ENCODE measurements at regions not wholly inside any gene's neighbourhood (a gene's known extent, or its start where the extent isn't known, plus 50 kb on each side); places are given as distances from the start of the nearest gene placed in this dataset.
"Not testable (repeated sequence)": the region's sequence is repeated elsewhere in the genome, so short reads cannot be mapped to it uniquely, and the experiment has no call there.

- ATAC-seq; H3K36me3 Mint-ChIP-seq (ENCODE audit: low read depth); H3K27me3 Mint-ChIP-seq; H3K27ac Mint-ChIP-seq; DNase-seq; H3K4me3 Mint-ChIP-seq; H3K9me3 Mint-ChIP-seq: not testable (repeated sequence)
- peaks cover 44% of the 10 kb centered on the region for H3K4me1 Mint-ChIP-seq
Measured at GRCh38 chr14:49965068-49965651, 72.3 kb downstream of the ARF6 start.

GRCh38 chr14:49966304-49966809, 73.5 kb downstream of the ARF6 start:
- H3K36me3 Mint-ChIP-seq (ENCODE audit: low read depth): no peaks in the 10 kb centered on the region
- H3K27me3 Mint-ChIP-seq: no peaks in the 10 kb centered on the region
- ATAC-seq (no peak), DNase-seq (no peak)
- H3K9me3 Mint-ChIP-seq: no peaks in the 10 kb centered on the region
- no peak overlapping the region for H3K4me3 Mint-ChIP-seq
- H3K4me1 Mint-ChIP-seq: peaks cover 45% of the 10 kb centered on the region
- H3K27ac Mint-ChIP-seq: no peak overlapping the region

GRCh38 chr14:49966971-49967630, 74.2 kb downstream of the ARF6 start:
- ATAC-seq (no peak), DNase-seq (no peak)
- Mint-ChIP-seq H3K27me3 (no peaks in the 10 kb centered on the region), H3K36me3 (ENCODE audit: low read depth) (no peaks in the 10 kb centered on the region), H3K27ac (no peak overlapping the region), H3K4me1 (peaks cover 45% of the 10 kb centered on the region), H3K9me3 (no peaks in the 10 kb centered on the region), H3K4me3 (no peak overlapping the region)

- no peak overlapping the region for H3K4me3 Mint-ChIP-seq
- H3K27me3 Mint-ChIP-seq: no peaks in the 10 kb centered on the region
- peaks cover 53% of the 10 kb centered on the region for H3K4me1 Mint-ChIP-seq
- no peaks in the 10 kb centered on the region for H3K9me3 Mint-ChIP-seq
- H3K36me3 Mint-ChIP-seq (ENCODE audit: low read depth): no peaks in the 10 kb centered on the region
- H3K27ac Mint-ChIP-seq: peak overlapping the region; percentile 93
- no peak for ATAC-seq
- no peak for DNase-seq
Measured at GRCh38 chr14:49969961-49970360, 77.1 kb downstream of the ARF6 start.

- ATAC-seq (peak; percentile 2), DNase-seq (no peak)
- no peaks in the 10 kb centered on the region for H3K27me3 Mint-ChIP-seq
Measured at GRCh38 chr14:49970474-49971147, 77.7 kb downstream of the ARF6 start.

GRCh38 chr14:49971156-49972130, 78.6 kb downstream of the ARF6 start:
- no peaks in the 10 kb centered on the region for H3K36me3 Mint-ChIP-seq (ENCODE audit: low read depth)
- DNase-seq (peak; percentile 59), ATAC-seq (peak; percentile 82)
- peaks cover 66% of the 10 kb centered on the region for H3K4me1 Mint-ChIP-seq
- peak overlapping the region; percentile 93 for H3K27ac Mint-ChIP-seq
- H3K9me3 Mint-ChIP-seq: no peaks in the 10 kb centered on the region
- no peaks in the 10 kb centered on the region for H3K27me3 Mint-ChIP-seq
- peak overlapping the region; percentile 82 for H3K4me3 Mint-ChIP-seq

More at GRCh38 chr14:49970474-49971147, 77.7 kb downstream of the ARF6 start:
- Mint-ChIP-seq H3K27ac (peak overlapping the region; percentile 93), H3K9me3 (no peaks in the 10 kb centered on the region), H3K4me3 (peak overlapping the region; percentile 82), H3K4me1 (peaks cover 60% of the 10 kb centered on the region), H3K36me3 (ENCODE audit: low read depth) (no peaks in the 10 kb centered on the region)

GRCh38 chr14:49972131-49972671, 79.3 kb downstream of the ARF6 start:
- ATAC-seq (no peak), DNase-seq (no peak)
- Mint-ChIP-seq H3K36me3 (ENCODE audit: low read depth) (no peaks in the 10 kb centered on the region), H3K9me3 (no peaks in the 10 kb centered on the region), H3K27me3 (no peaks in the 10 kb centered on the region), H3K4me3 (peak overlapping the region; percentile 82), H3K4me1 (peaks cover 73% of the 10 kb centered on the region), H3K27ac (peak overlapping the region; percentile 93)

- H3K36me3 Mint-ChIP-seq (ENCODE audit: low read depth): no peaks in the 10 kb centered on the region
- ATAC-seq: peak; percentile 38
- peak overlapping the region; percentile 82 for H3K4me3 Mint-ChIP-seq
- peaks cover 78% of the 10 kb centered on the region for H3K4me1 Mint-ChIP-seq
- peak overlapping the region; percentile 93 for H3K27ac Mint-ChIP-seq
- H3K27me3 Mint-ChIP-seq: no peaks in the 10 kb centered on the region
- DNase-seq: peak; percentile 40
- no peaks in the 10 kb centered on the region for H3K9me3 Mint-ChIP-seq
Measured at GRCh38 chr14:49972823-49973222, 79.9 kb downstream of the ARF6 start.

- Mint-ChIP-seq H3K27me3 (no peaks in the 10 kb centered on the region), H3K36me3 (ENCODE audit: low read depth) (no peaks in the 10 kb centered on the region), H3K4me1 (peaks cover 94% of the 10 kb centered on the region), H3K9me3 (no peaks in the 10 kb centered on the region), H3K27ac (peak overlapping the region; percentile 63), H3K4me3 (no peak overlapping the region)
- no peak for DNase-seq
- ATAC-seq: no peak
Measured at GRCh38 chr14:49975276-49975675, 82.4 kb downstream of the ARF6 start.

GRCh38 chr14:49975799-49976198, 82.9 kb downstream of the ARF6 start:
- Mint-ChIP-seq H3K4me1 (peaks cover 94% of the 10 kb centered on the region), H3K27me3 (no peaks in the 10 kb centered on the region), H3K27ac (no peak overlapping the region), H3K9me3 (no peaks in the 10 kb centered on the region), H3K4me3 (no peak overlapping the region), H3K36me3 (ENCODE audit: low read depth) (no peaks in the 10 kb centered on the region)
- ATAC-seq (no peak), DNase-seq (no peak)

- H3K4me1 Mint-ChIP-seq: peaks cover 90% of the 10 kb centered on the region
- ATAC-seq (peak; percentile 87), DNase-seq (peak; percentile 41)
- no peaks in the 10 kb centered on the region for H3K27me3 Mint-ChIP-seq
- H3K9me3 Mint-ChIP-seq: no peaks in the 10 kb centered on the region
- peak overlapping the region; percentile 86 for H3K27ac Mint-ChIP-seq
- peak overlapping the region; percentile 22 for H3K4me3 Mint-ChIP-seq
- no peaks in the 10 kb centered on the region for H3K36me3 Mint-ChIP-seq (ENCODE audit: low read depth)
Measured at GRCh38 chr14:49977126-49977841, 84.4 kb downstream of the ARF6 start.

GRCh38 chr14:49980027-49980426, 87.1 kb downstream of the ARF6 start:
- no peaks in the 10 kb centered on the region for H3K36me3 Mint-ChIP-seq (ENCODE audit: low read depth)
- H3K27ac Mint-ChIP-seq: no peak overlapping the region
- no peak overlapping the region for H3K4me3 Mint-ChIP-seq
- H3K27me3 Mint-ChIP-seq: no peaks in the 10 kb centered on the region
- DNase-seq (no peak), ATAC-seq (no peak)
- no peaks in the 10 kb centered on the region for H3K9me3 Mint-ChIP-seq
- H3K4me1 Mint-ChIP-seq: peaks cover 87% of the 10 kb centered on the region

- H3K27ac Mint-ChIP-seq: peak overlapping the region; percentile 3
- DNase-seq (no peak), ATAC-seq (no peak)
- no peaks in the 10 kb centered on the region for H3K36me3 Mint-ChIP-seq (ENCODE audit: low read depth)
- H3K4me3 Mint-ChIP-seq: no peak overlapping the region
- peaks cover 79% of the 10 kb centered on the region for H3K4me1 Mint-ChIP-seq
- no peaks in the 10 kb centered on the region for H3K27me3 Mint-ChIP-seq
- no peaks in the 10 kb centered on the region for H3K9me3 Mint-ChIP-seq
Measured at GRCh38 chr14:49982082-49982481, 89.2 kb downstream of the ARF6 start.

All from activated naive CD8-positive, alpha-beta T cell treated with anti-CD3 and anti-CD28 coated beads, Interleukin-2, amount 50 U/mL, for 24 hours (primary cell).